ENCODE measurements at regions not wholly inside any gene's neighbourhood (a gene's known extent, or its start where the extent isn't known, plus 50 kb on each side); places are given as distances from the start of the nearest gene placed in this dataset.

- intact Hi-C loops (cut with micrococcal nuclease): no loop called here
These were observed 481.1 kb downstream of the BMP2 start for GRCh38 chr20:7248281-7249201.

- intact Hi-C loops (cut with micrococcal nuclease): no loop called here
These were observed 482.9 kb downstream of the BMP2 start for GRCh38 chr20:7250337-7250736.

GRCh38 chr20:7257099-7257498, 489.6 kb downstream of the BMP2 start:
- intact Hi-C loops (cut with micrococcal nuclease): no loop called here

- intact Hi-C loops (cut with micrococcal nuclease): no loop called here
These were observed 490.4 kb downstream of the BMP2 start for GRCh38 chr20:7257692-7258466.

GRCh38 chr20:7262803-7263202, 495.3 kb downstream of the BMP2 start:
- intact Hi-C loops (cut with micrococcal nuclease): no loop called here

- intact Hi-C loops (cut with micrococcal nuclease): no loop called here
These were observed 496.7 kb downstream of the BMP2 start for GRCh38 chr20:7264137-7264536.

GRCh38 chr20:7269452-7269851, 502.0 kb downstream of the BMP2 start:
- intact Hi-C loops (cut with micrococcal nuclease): no loop called here

GRCh38 chr20:7272512-7272911, 505.0 kb downstream of the BMP2 start:
- intact Hi-C loops (cut with micrococcal nuclease): no loop called here

GRCh38 chr20:7274870-7275269, 507.4 kb downstream of the BMP2 start:
- intact Hi-C loops (cut with micrococcal nuclease): no loop called here

- intact Hi-C loops (cut with micrococcal nuclease): no loop called here
These were observed 508.3 kb downstream of the BMP2 start for GRCh38 chr20:7275645-7276237.

GRCh38 chr20:7285918-7286556, 518.6 kb downstream of the BMP2 start:
- intact Hi-C loops (cut with micrococcal nuclease): loop anchor here (10.0 kb wide), 1 partner anchor 521 kb away; the partner anchor contains the start of gene BMP2

- intact Hi-C loops (cut with micrococcal nuclease): no loop called here
These were observed 523.9 kb downstream of the BMP2 start for GRCh38 chr20:7291323-7291943.

- intact Hi-C loops (cut with micrococcal nuclease): no loop called here
These were observed 524.5 kb downstream of the BMP2 start for GRCh38 chr20:7291946-7292345.

- intact Hi-C loops (cut with micrococcal nuclease): no loop called here
These were observed 527.4 kb downstream of the BMP2 start for GRCh38 chr20:7294816-7295360.

GRCh38 chr20:7301807-7302206, 534.3 kb downstream of the BMP2 start:
- intact Hi-C loops (cut with micrococcal nuclease): no loop called here

GRCh38 chr20:7302250-7302649, 534.8 kb downstream of the BMP2 start:
- intact Hi-C loops (cut with micrococcal nuclease): no loop called here

GRCh38 chr20:7305976-7306375, 538.5 kb downstream of the BMP2 start:
- intact Hi-C loops (cut with micrococcal nuclease): no loop called here

- intact Hi-C loops (cut with micrococcal nuclease): no loop called here
These were observed 540.7 kb downstream of the BMP2 start for GRCh38 chr20:7308163-7308562.

- intact Hi-C loops (cut with micrococcal nuclease): no loop called here
These were observed 545.6 kb downstream of the BMP2 start for GRCh38 chr20:7313047-7313446.

- intact Hi-C loops (cut with micrococcal nuclease): no loop called here
These were observed 556.5 kb downstream of the BMP2 start for GRCh38 chr20:7323957-7324356.

GRCh38 chr20:7327810-7328209, 560.3 kb downstream of the BMP2 start:
- intact Hi-C loops (cut with micrococcal nuclease): no loop called here

Data from T-helper 2 cell treated with Interferon-gamma antibody and Interleukin-4, amounts not matched to agents 100 ng/mL and 5 ng/mL, for 36 hours (primary cell).